HepG2 (cell line): ENCODE measurements at regions not wholly inside any gene's neighbourhood (a gene's known extent, or its start where the extent isn't known, plus 50 kb on each side); places are given as distances from the start of the nearest gene placed in this dataset.

Experiments
- ATAC-seq: fragments of 200-7000 bp; cut with Tn5 transposase; 3 replicates; pipeline ENCODE4 v1.9.1; 2020; ENCODE audit warnings: mild to moderate bottlenecking, moderate library complexity
- BruUV-seq: library from RNA; stranded (reverse); fragments of 400-500 nt; replicated peaks from 2 replicates; lab custom pipeline; 2021; lab: Mats Ljungman, UMichigan
- CTCF ChIA-PET: fragments of 300-600 bp; formaldehyde crosslinking; extraction: SDS; loops from one replicate; lab custom pipeline; 2021; ENCODE audit warnings: low total read pairs, inconsistent platforms, low intra/inter-chr PET ratio; lab: Yijun Ruan, JAX
- POLR2A ChIA-PET: fragments of 350-600 bp; sonication (Branson Sonifier 250); formaldehyde crosslinking; loops from one replicate; lab custom pipeline; 2020; ENCODE audit warnings: antibody characterized with exemption, inconsistent platforms; lab: Yijun Ruan, JAX
- DNase-seq: peaks from one replicate; pipeline ENCODE4 v3.0.0-alpha.2; 2015; ENCODE audit warnings: low spot score
- FAIRE-seq: peaks from 3 replicates; lab custom pipeline; 2011; peaks lifted over from hg19 to GRCh38; lab: Jason Lieb, UNC
- H2AFZ ChIP-seq: one replicate; pipeline ENCODE4 v1.6.1; 2011; ENCODE audit warnings: low read length, inconsistent platforms
- H3K27ac ChIP-seq: fragments of 300-600 bp; 3 replicates; pipeline ENCODE4 v1.8.0; 2011; ENCODE audit warnings: mixed run types, mild to moderate bottlenecking, mixed read lengths, low read length, inconsistent platforms; ENCODE audit not compliant: insufficient read depth; ENCODE audit errors: extremely low read length
- H3K27me3 ChIP-seq, 2 experiments: fragments of 200-600 bp in 1 of 2; 2 replicates in 1 of 2; 3 replicates in 1 of 2; pipeline versions ENCODE4 v1.6.0 to v1.8.0; 2011; ENCODE audit warnings: low read length in 2 of 2, mild to moderate bottlenecking in 2 of 2, moderate library complexity in 2 of 2, inconsistent platforms in 1 of 2; ENCODE audit not compliant: insufficient read depth in 2 of 2, control insufficient read depth in 1 of 2
- H3K36me3 ChIP-seq, 2 experiments: fragments of 200-600 bp in 1 of 2; replicated peaks in 1 of 2; 2 replicates in 1 of 2; 3 replicates in 1 of 2; pipeline versions ENCODE4 v1.5.1 to v1.8.0; 2011; ENCODE audit warnings: low read length in 2 of 2, inconsistent platforms in 1 of 2; ENCODE audit not compliant: insufficient read depth in 2 of 2, control insufficient read depth in 1 of 2
- H3K4me1 ChIP-seq: 2 replicates; pipeline ENCODE4 v1.5.1; 2012; ENCODE audit warnings: low read length, inconsistent platforms; ENCODE audit not compliant: insufficient read depth
- H3K4me2 ChIP-seq: 2 replicates; pipeline ENCODE4 v1.6.0; 2011; ENCODE audit warnings: low read depth, low read length, inconsistent platforms
- H3K4me3 ChIP-seq, 3 experiments: fragments of 200-600 bp in 1 of 3; sonication (generic), shearing (Covaris generic) in 1 of 3; replicated peaks in 1 of 3; 2 replicates each; pipeline ENCODE4 v1.5.1; 2011 to 2016; ENCODE audit warnings: low read length in 3 of 3, inconsistent platforms in 2 of 3, low read depth in 2 of 3, mild to moderate bottlenecking in 2 of 3, control low read depth in 1 of 3, mixed read lengths in 1 of 3; ENCODE audit not compliant: insufficient read depth in 1 of 3
- H3K79me2 ChIP-seq: one replicate; pipeline ENCODE4 v1.6.1; 2011; ENCODE audit warnings: low read length, inconsistent platforms; ENCODE audit not compliant: insufficient read depth
- H3K9ac ChIP-seq: 2 replicates; pipeline ENCODE4 v1.6.0; 2011; ENCODE audit warnings: mild to moderate bottlenecking, low read depth, low read length, inconsistent platforms; ENCODE audit not compliant: insufficient read depth
- H3K9me3 ChIP-seq: 2 replicates; pipeline ENCODE4 v1.5.1; 2012; ENCODE audit warnings: mild to moderate bottlenecking, low read length
- H4K20me1 ChIP-seq: 2 replicates; pipeline ENCODE4 v1.6.0; 2011; ENCODE audit warnings: inconsistent platforms, mild to moderate bottlenecking, low read length, moderate library complexity; ENCODE audit not compliant: insufficient read depth
- AGO2 ChIP-seq: fragments of 200-400 bp; formaldehyde crosslinking; optimal IDR thresholded peaks from 2 replicates; pipeline ENCODE3; 2017; ENCODE audit warnings: mild to moderate bottlenecking, low read depth, low read length, moderate library complexity
- AHR ChIP-seq: IDR thresholded peaks from 2 replicates; pipeline ENCODE4 v1.6.1; 2018; ENCODE audit warnings: missing genetic modification reagents, missing compliant biosample characterization
- CCDC6 ChIP-seq: sonication (generic); formaldehyde crosslinking; IDR thresholded peaks from 2 replicates; pipeline ENCODE4 v1.8.1; 2022; ENCODE audit warnings: mild to moderate bottlenecking, missing genetic modification reagents, moderate library complexity
- ISL2 ChIP-seq: sonication (generic); formaldehyde crosslinking; IDR thresholded peaks from 2 replicates; pipeline ENCODE4 v1.5.0; 2020; ENCODE audit warnings: missing genetic modification reagents
- JARID2 ChIP-seq: sonication (generic); formaldehyde crosslinking; IDR thresholded peaks from 2 replicates; pipeline ENCODE4 v1.8.1; 2023; ENCODE audit warnings: missing genetic modification reagents, inconsistent platforms; ENCODE audit not compliant: insufficient replicate concordance
- PREB ChIP-seq: sonication (generic); formaldehyde crosslinking; IDR thresholded peaks from 2 replicates; pipeline ENCODE4 v1.4.0; 2020; ENCODE audit warnings: missing genetic modification reagents
- SRF ChIP-seq: IDR thresholded peaks from 2 replicates; pipeline ENCODE4 v1.6.1; 2011; ENCODE audit warnings: mild to moderate bottlenecking, low read depth, low read length, moderate library complexity
- TMF1 ChIP-seq: sonication (generic); formaldehyde crosslinking; IDR thresholded peaks from 2 replicates; pipeline ENCODE4 v1.8.1; 2022; ENCODE audit warnings: low read depth, missing genetic modification reagents
- TSC22D2 ChIP-seq: sonication (generic); formaldehyde crosslinking; IDR thresholded peaks from 2 replicates; pipeline ENCODE4 v1.5.1; 2020; ENCODE audit warnings: missing genetic modification reagents, mild to moderate bottlenecking, borderline replicate concordance
- ZNF296 ChIP-seq: sonication (generic); formaldehyde crosslinking; conservative IDR thresholded peaks from 2 replicates; pipeline ENCODE4 v1.5.0; 2020; ENCODE audit warnings: mild to moderate bottlenecking, missing genetic modification reagents
- ZNF546 ChIP-seq: sonication (generic); formaldehyde crosslinking; conservative IDR thresholded peaks from 2 replicates; pipeline ENCODE4 v1.8.1; 2023; ENCODE audit warnings: mild to moderate bottlenecking, missing genetic modification reagents
- ZNF562 ChIP-seq: sonication (generic); formaldehyde crosslinking; IDR thresholded peaks from 2 replicates; pipeline ENCODE4 v1.8.0; 2022; ENCODE audit warnings: missing genetic modification reagents, borderline replicate concordance
- ZNF737 ChIP-seq: sonication (generic); formaldehyde crosslinking; IDR thresholded peaks from 2 replicates; pipeline ENCODE4 v1.5.0; 2020; ENCODE audit warnings: missing genetic modification reagents, mild to moderate bottlenecking, borderline replicate concordance
- WGBS: methylation state at CpG from one replicate; pipeline ENCODE4 v1.1.6; 2017; ENCODE audit warnings: low lambda C conversion rate; 5-methylcytosine and 5-hydroxymethylcytosine counted together
- in situ Hi-C: cut with HindIII; loops from 2 replicates; pipeline ENCODE4 v1.10.0; 2017; ENCODE audit warnings: low pct_unique_long_range_greater_than_20kb; ENCODE audit not compliant: extremely low pct_ligation_motif_present
- intact Hi-C: fragments of 100-400 bp; cut with micrococcal nuclease; formaldehyde crosslinking; loops from one replicate; pipeline ENCODE4 v1.10.0; 2022; ENCODE audit not compliant: unreplicated experiment

- ATAC-seq (no peak), FAIRE-seq (no peak), DNase-seq (no peak)
- Histone ChIP-seq H3K4me3 (no peak overlapping the region), H3K9ac (no peak overlapping the region), H3K27ac (no peak overlapping the region), H3K4me2 (no peak overlapping the region), H3K27me3 (no peaks in the 10 kb centered on the region), H4K20me1 (no peaks in the 10 kb centered on the region), H3K79me2 (no peaks in the 10 kb centered on the region), H2AFZ (no peak overlapping the region), H3K36me3 (peaks cover 1 to 10% of the 10 kb centered on the region in 2 experiments; a peak in 4 of 5 replicates), H3K4me1 (no peaks in the 10 kb centered on the region), H3K9me3 (no peaks in the 10 kb centered on the region)
- TF ChIP-seq AGO2 (no peak), ZNF737 (CRISPR knock-in tag) (no peak), ZNF546 (CRISPR knock-in tag) (no peak), AHR (no peak)
- intact Hi-C loops (no loop called here), in situ Hi-C loops (no loop called here)
- BruUV-seq, result no TSS peak
- WGBS, result 93% methylated on average over 7 of the region's 7 CpGs
- ChIA-PET CTCF (no interaction called here), POLR2A (no interaction called here)
These were observed 130.6 kb downstream of the DLEU7 start for GRCh38 chr13:50712881-50713280.

DNA sequence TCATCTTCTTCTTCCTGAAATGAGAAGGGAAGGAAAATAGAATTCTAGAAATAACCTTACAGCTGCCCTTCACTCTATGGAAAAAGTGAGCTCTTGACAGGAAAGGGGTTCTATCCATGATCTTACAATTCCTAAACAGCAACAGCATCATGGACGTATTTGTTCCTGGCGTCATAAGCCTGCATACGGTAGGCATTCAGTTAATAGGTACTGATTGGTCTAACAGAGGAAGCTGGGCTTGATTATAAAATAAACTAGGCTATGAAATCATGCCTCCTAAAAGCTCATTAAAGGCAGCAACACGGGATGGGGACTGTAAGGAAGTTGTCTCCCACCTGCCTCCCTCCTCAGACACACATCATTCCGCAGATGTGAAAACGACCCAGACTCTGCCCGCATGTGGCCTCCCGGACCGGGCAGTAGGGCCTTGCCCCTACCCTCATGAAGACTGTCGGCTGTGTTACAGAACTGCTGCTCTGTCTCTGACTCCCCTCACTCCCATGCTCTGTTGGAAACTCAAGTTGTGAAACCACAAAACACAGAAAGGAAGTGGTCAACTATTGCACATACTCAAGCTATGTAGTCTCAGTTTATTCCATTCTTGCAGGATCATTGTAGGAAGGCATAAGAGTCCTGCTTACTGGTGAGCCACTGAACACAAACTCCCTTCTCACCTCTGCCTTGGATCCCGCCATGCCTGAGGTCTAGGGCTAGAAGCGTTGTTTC is 129.8 kb downstream of the DLEU7 start:
- Histone ChIP-seq H3K79me2 (no peaks in the 10 kb centered on the region), H3K4me1 (no peaks in the 10 kb centered on the region), H2AFZ (no peak overlapping the region), H3K4me2 (no peak overlapping the region), H3K27ac (no peak overlapping the region), H4K20me1 (no peaks in the 10 kb centered on the region), H3K9me3 (no peaks in the 10 kb centered on the region), H3K36me3 (peaks cover 1 to 10% of the 10 kb centered on the region in 2 experiments; a peak in 4 of 5 replicates), H3K9ac (no peak overlapping the region), H3K27me3 (no peaks in the 10 kb centered on the region), H3K4me3 (no peak overlapping the region)
- POLR2A ChIA-PET, result no interaction called here
- CTCF ChIA-PET, result no interaction called here
- no peak for ATAC-seq
- intact Hi-C loops (no loop called here), in situ Hi-C loops (no loop called here)
- BruUV-seq, result no TSS peak
- WGBS, result 89% methylated on average over 11 of the region's 12 CpGs
- no peak for FAIRE-seq
- DNase-seq, result no peak
- no peak for TF ChIP-seq TSC22D2 (CRISPR knock-in tag)
- no peak for TF ChIP-seq SRF
- TF ChIP-seq PREB (CRISPR knock-in tag), result no peak
- no peak for TF ChIP-seq CCDC6 (CRISPR knock-in tag)
- no peak for TF ChIP-seq ZNF296 (CRISPR knock-in tag)
- TF ChIP-seq ZNF562, result no peak
- TF ChIP-seq TMF1 (CRISPR knock-in tag), result no peak
- TF ChIP-seq ISL2 (CRISPR knock-in tag), result no peak
- no peak for TF ChIP-seq JARID2 (CRISPR knock-in tag)
